ENCODE measurements at regions not wholly inside any gene's neighbourhood (a gene's known extent, or its start where the extent isn't known, plus 50 kb on each side); places are given as distances from the start of the nearest gene placed in this dataset.

DNA sequence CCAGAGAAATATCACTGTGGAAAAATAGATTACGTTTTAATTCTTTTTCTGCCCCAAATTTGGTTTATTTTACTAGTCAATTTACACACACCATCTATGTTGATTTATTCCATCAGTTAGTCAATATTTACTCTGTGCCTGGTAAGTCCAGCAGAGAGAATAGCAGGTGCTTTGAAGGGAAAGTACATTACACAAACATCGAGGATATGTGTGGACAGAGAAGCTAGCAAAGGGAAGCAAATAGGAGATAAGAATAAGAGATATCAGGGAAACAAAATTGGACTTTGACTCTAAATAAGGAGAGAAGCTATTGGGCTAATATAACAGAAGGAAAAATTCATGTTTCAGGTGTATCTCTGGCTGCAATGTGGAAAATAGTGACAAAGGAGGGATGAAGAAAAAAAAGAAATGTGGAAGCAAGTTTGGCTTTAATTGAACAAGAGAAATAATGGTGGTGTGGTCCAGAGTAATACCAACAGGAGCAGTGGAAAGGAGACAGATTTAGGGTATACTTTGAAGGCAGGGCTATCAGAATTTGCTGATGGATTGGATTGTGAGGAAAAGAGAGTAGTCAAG, 587.7 kb upstream of the CDH6 start:
- TF ChIP-seq RAD21 (IDR thresholded peaks at IDR 0.05; ENCODE audit: low read depth) (no peak), EP300 (IDR thresholded peaks at IDR 0.05; ENCODE audit: borderline replicate concordance) (no peak), FOXM1 (IDR thresholded peaks at IDR 0.05; ENCODE audit: borderline replicate concordance, low read depth) (no peak), CREB1 (IDR thresholded peaks at IDR 0.05; ENCODE audit: low read depth) (no peak), MAX (IDR thresholded peaks at IDR 0.05) (no peak), TAF1 (IDR thresholded peaks at IDR 0.05; ENCODE audit: low read depth) (no peak)

Measured in Ishikawa (cell line).